Panc1 (cell line): ENCODE measurements at regions not wholly inside any gene's neighbourhood (a gene's known extent, or its start where the extent isn't known, plus 50 kb on each side); places are given as distances from the start of the nearest gene placed in this dataset.

Source experiments
- CTCF ChIP-seq: fragments of 450-650 bp; IDR thresholded peaks from 2 replicates; pipeline ENCODE4 v1.5.1; 2017; ENCODE audit warnings: mild to moderate bottlenecking
- POLR2AphosphoS5 ChIP-seq: IDR thresholded peaks from 2 replicates; pipeline ENCODE4 v1.6.1; 2012; ENCODE audit warnings: mild to moderate bottlenecking, low read depth, low read length, moderate library complexity
- REST ChIP-seq, 2 experiments: IDR thresholded peaks; 2 replicates each; pipeline ENCODE4 v1.6.1; 2011 to 2012; ENCODE audit warnings: low read depth in 2 of 2, control low read depth in 1 of 2, low read length in 1 of 2, mild to moderate bottlenecking in 1 of 2, moderate library complexity in 1 of 2; ENCODE audit not compliant: insufficient read depth in 1 of 2
- SIN3A ChIP-seq: IDR thresholded peaks from 2 replicates; pipeline ENCODE4 v1.6.1; 2012; ENCODE audit warnings: low read depth, mild to moderate bottlenecking, low read length, moderate library complexity, borderline replicate concordance; ENCODE audit not compliant: insufficient read depth

- no peak for TF ChIP-seq CTCF
- TF ChIP-seq POLR2AphosphoS5 = no peak
- no peak for TF ChIP-seq REST (IDR thresholded peaks at IDR 0.05; ENCODE audit: insufficient read depth in 1 of 2, low read depth in 2 of 2, low read length in 1 of 2)
- no peak for TF ChIP-seq SIN3A
These were observed 128.9 kb downstream of the MTPAP start for GRCh38 chr10:30219971-30220751.
